Endothelial cell of umbilical vein (primary cell): ENCODE measurements at regions not wholly inside any gene's neighbourhood (a gene's known extent, or its start where the extent isn't known, plus 50 kb on each side); places are given as distances from the start of the nearest gene placed in this dataset.

Experiments used
- BruUV-seq: library from RNA; stranded (reverse); fragments of 400-500 nt; replicated peaks from 2 replicates; lab custom pipeline; 2021; lab: Mats Ljungman, UMichigan
- CTCF ChIA-PET: fragments of 300-600, 350-600 bp; sonication (Branson Sonifier 250); formaldehyde crosslinking; loops from one replicate; lab custom pipeline; 2021; ENCODE audit warnings: antibody characterized with exemption, inconsistent platforms; lab: Charles Lee
- POLR2A ChIA-PET: fragments of 300-600, 350-600 bp; sonication (Branson Sonifier 250); formaldehyde crosslinking; loops from one replicate; lab custom pipeline; 2021; ENCODE audit warnings: antibody characterized with exemption, inconsistent platforms; lab: Charles Lee
- DNase-seq: peaks from one replicate; pipeline ENCODE4 v3.0.0-alpha.2; 2011; ENCODE audit warnings: low read depth, low spot score
- FAIRE-seq: peaks from 2 replicates; lab custom pipeline; 2011; peaks lifted over from hg19 to GRCh38; lab: Jason Lieb, UNC
- H2AFZ ChIP-seq: 2 replicates; pipeline ENCODE4 v1.6.0; 2012; ENCODE audit warnings: low read depth, low read length, control low read depth, inconsistent platforms
- H3K27ac ChIP-seq: 2 replicates; pipeline ENCODE4 v1.5.1; 2011; ENCODE audit warnings: low read depth, mild to moderate bottlenecking, control low read depth, low read length, moderate library complexity; ENCODE audit not compliant: insufficient read depth
- H3K27me3 ChIP-seq, 2 experiments: 2 replicates each; pipeline versions ENCODE4 v1.6.0 to v1.6.1; 2011; ENCODE audit warnings: low read length in 2 of 2, mixed read lengths in 1 of 2; ENCODE audit not compliant: control insufficient read depth in 2 of 2, insufficient read depth in 2 of 2
- H3K36me3 ChIP-seq, 2 experiments: 2 replicates in 1 of 2; 3 replicates in 1 of 2; pipeline ENCODE4 v1.5.1; 2011; ENCODE audit warnings: low read length in 2 of 2, mild to moderate bottlenecking in 1 of 2, moderate library complexity in 1 of 2; ENCODE audit not compliant: control insufficient read depth in 2 of 2, insufficient read depth in 2 of 2; ENCODE audit errors: extremely low read depth in 1 of 2
- H3K4me1 ChIP-seq: 3 replicates; pipeline ENCODE4 v1.5.1; 2011; ENCODE audit warnings: mild to moderate bottlenecking, low read length; ENCODE audit not compliant: control insufficient read depth, insufficient read depth; ENCODE audit errors: extremely low read depth
- H3K4me2 ChIP-seq: 2 replicates; pipeline ENCODE4 v1.6.1; 2011; ENCODE audit warnings: low read length, control low read depth, mixed read lengths; ENCODE audit not compliant: insufficient read depth
- H3K4me3 ChIP-seq, 3 experiments: fragments of 200-600 bp in 1 of 3; sonication (generic), shearing (Covaris generic) in 1 of 3; replicated peaks in 1 of 3; 2 replicates each; pipeline ENCODE4 v1.5.1; 2011 to 2016; ENCODE audit warnings: control low read depth in 3 of 3, low read length in 3 of 3, mild to moderate bottlenecking in 2 of 3, inconsistent platforms in 1 of 3, low read depth in 1 of 3, moderate library complexity in 1 of 3; ENCODE audit not compliant: insufficient read depth in 1 of 3
- H3K79me2 ChIP-seq: 2 replicates; pipeline ENCODE4 v1.6.0; 2012; ENCODE audit warnings: low read length, inconsistent platforms; ENCODE audit not compliant: control insufficient read depth, insufficient read depth
- H3K9ac ChIP-seq: replicated peaks from 2 replicates; pipeline ENCODE3; 2011; ENCODE audit warnings: low read length, control low read depth; ENCODE audit not compliant: insufficient read depth; ENCODE audit errors: extremely low read depth
- H3K9me1 ChIP-seq: replicated peaks from 3 replicates; pipeline ENCODE4 v1.6.0; 2011; ENCODE audit warnings: mild to moderate bottlenecking, low read length; ENCODE audit not compliant: control insufficient read depth, insufficient read depth; ENCODE audit errors: extremely low read depth
- H3K9me3 ChIP-seq: replicated peaks from 2 replicates; pipeline ENCODE4 v1.5.1; 2012; ENCODE audit warnings: low read length, inconsistent platforms; ENCODE audit not compliant: control insufficient read depth, insufficient read depth
- H4K20me1 ChIP-seq: replicated peaks from 2 replicates; pipeline ENCODE3; 2011; ENCODE audit warnings: mild to moderate bottlenecking, low read length; ENCODE audit not compliant: control insufficient read depth, insufficient read depth; ENCODE audit errors: extremely low read depth
- EZH2 ChIP-seq: IDR thresholded peaks from 2 replicates; pipeline ENCODE4 v1.6.1; 2012; ENCODE audit warnings: borderline replicate concordance, low read depth, mild to moderate bottlenecking, moderate library complexity, low read length, inconsistent platforms; ENCODE audit not compliant: severe bottlenecking
- FOS ChIP-seq: IDR thresholded peaks from 2 replicates; pipeline ENCODE4 v1.6.1; 2011; ENCODE audit warnings: mild to moderate bottlenecking, low read length, moderate library complexity, borderline replicate concordance; ENCODE audit not compliant: insufficient read depth
- GATA2 ChIP-seq: IDR thresholded peaks from 2 replicates; pipeline ENCODE4 v1.7.0; 2011; ENCODE audit warnings: low read depth, mild to moderate bottlenecking, moderate library complexity, mixed read lengths, low read length; ENCODE audit not compliant: insufficient read length, insufficient read depth
- JUN ChIP-seq: IDR thresholded peaks from 2 replicates; pipeline ENCODE4 v1.6.1; 2011; ENCODE audit warnings: borderline replicate concordance, low read depth; ENCODE audit not compliant: insufficient read length, insufficient read depth
- MYC ChIP-seq: IDR thresholded peaks from one replicate; pipeline ENCODE4 v1.6.1; 2011; ENCODE audit warnings: mild to moderate bottlenecking, low read depth, low read length
- POLR2A ChIP-seq: IDR thresholded peaks from 2 replicates; pipeline ENCODE4 v1.6.1; 2012; ENCODE audit warnings: low read depth, mild to moderate bottlenecking, control low read depth, low read length
- POLR2AphosphoS5 ChIP-seq: IDR thresholded peaks from 2 replicates; pipeline ENCODE4 v1.6.1; 2012; ENCODE audit warnings: low read depth, mild to moderate bottlenecking, control low read depth, low read length, moderate library complexity; ENCODE audit not compliant: insufficient read depth
- dilution Hi-C: fragments of 300-500 bp; cut with MboI; formaldehyde crosslinking; loops from one replicate; pipeline ENCODE4 v1.15.0; 2019; ENCODE audit warnings: low sequenced_read_pairs; ENCODE audit not compliant: extremely low pct_ligation_motif_present
- intact Hi-C: fragments of 100-400 bp; cut with micrococcal nuclease; formaldehyde crosslinking; loops from one replicate; pipeline ENCODE4 v1.10.0; 2022
- TF ChIP-seq, protein P1 (sequence below): IDR thresholded peaks from 2 replicates; pipeline ENCODE4 v1.6.1; 2011; ENCODE audit not compliant: insufficient read depth, insufficient read length
- TF ChIP-seq, protein P2 (sequence below), 2 donors: IDR thresholded peaks; 1 replicate in 1 of 2; 2 replicates in 1 of 2; pipeline ENCODE4 v1.5.1; 2011; ENCODE audit warnings: low read length in 2 of 2, mild to moderate bottlenecking in 2 of 2, moderate library complexity in 2 of 2, control low read depth in 1 of 2, inconsistent platforms in 1 of 2, low read depth in 1 of 2; ENCODE audit not compliant: insufficient read depth in 1 of 2; ENCODE audit errors: extremely low read depth in 1 of 2

DNA sequence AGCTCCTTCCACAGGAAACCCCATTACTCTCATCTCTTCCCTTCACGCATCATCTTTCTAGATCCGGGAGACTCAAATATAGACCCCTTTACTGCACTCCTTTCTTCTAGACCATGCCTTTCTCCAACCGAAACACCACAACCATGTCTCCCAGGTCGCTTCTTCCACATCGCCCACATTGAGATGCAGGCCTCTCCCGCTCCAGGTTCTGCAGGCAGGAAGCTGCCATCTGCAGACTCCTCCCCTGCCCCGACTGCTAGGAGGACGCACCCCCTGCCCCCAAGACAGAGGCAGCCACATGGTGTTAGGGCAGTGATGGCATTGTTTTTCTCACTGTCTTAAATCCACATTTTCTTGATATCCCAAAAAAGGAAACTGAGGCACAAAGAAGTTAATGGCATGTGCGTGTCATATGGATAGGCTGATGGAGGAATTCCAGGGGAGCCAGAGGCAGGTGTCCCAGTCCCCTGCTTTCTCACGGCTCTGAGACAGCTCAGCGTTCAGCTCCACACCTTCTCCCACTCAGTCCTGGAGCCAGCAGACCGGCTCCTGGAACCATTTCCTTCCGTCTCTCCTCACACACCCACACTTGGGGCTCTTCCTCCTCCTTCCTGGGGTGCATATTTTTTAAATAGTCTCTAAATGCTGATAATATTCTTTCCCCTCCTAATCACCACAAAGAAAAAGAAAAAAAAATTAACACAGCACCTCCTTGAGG is 438.4 kb downstream of the EIPR1 start:
- no peaks in the 10 kb centered on the region for H3K27me3 ChIP-seq
- H3K27ac ChIP-seq = no peak overlapping the region
- H3K36me3 ChIP-seq = no peaks in the 10 kb centered on the region
- H4K20me1 ChIP-seq = no peaks in the 10 kb centered on the region
- dilution Hi-C loops (no loop called here), intact Hi-C loops (no loop called here)
- no peaks in the 10 kb centered on the region for H3K79me2 ChIP-seq
- no peak overlapping the region for H3K4me3 ChIP-seq
- DNase-seq (no peak), FAIRE-seq (no peak)
- H3K4me1 ChIP-seq = no peaks in the 10 kb centered on the region
- no peak overlapping the region for H3K4me2 ChIP-seq
- peaks cover 2% of the 10 kb centered on the region for H3K9me3 ChIP-seq
- TF ChIP-seq POLR2AphosphoS5 (no peak), POLR2A (no peak), EZH2 (no peak), GATA2 (no peak), FOS (no peak), JUN (no peak), MYC (no peak)
- TF ChIP-seq, protein P1, sequence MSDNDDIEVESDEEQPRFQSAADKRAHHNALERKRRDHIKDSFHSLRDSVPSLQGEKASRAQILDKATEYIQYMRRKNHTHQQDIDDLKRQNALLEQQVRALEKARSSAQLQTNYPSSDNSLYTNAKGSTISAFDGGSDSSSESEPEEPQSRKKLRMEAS = no peak
- TF ChIP-seq, protein P2, sequence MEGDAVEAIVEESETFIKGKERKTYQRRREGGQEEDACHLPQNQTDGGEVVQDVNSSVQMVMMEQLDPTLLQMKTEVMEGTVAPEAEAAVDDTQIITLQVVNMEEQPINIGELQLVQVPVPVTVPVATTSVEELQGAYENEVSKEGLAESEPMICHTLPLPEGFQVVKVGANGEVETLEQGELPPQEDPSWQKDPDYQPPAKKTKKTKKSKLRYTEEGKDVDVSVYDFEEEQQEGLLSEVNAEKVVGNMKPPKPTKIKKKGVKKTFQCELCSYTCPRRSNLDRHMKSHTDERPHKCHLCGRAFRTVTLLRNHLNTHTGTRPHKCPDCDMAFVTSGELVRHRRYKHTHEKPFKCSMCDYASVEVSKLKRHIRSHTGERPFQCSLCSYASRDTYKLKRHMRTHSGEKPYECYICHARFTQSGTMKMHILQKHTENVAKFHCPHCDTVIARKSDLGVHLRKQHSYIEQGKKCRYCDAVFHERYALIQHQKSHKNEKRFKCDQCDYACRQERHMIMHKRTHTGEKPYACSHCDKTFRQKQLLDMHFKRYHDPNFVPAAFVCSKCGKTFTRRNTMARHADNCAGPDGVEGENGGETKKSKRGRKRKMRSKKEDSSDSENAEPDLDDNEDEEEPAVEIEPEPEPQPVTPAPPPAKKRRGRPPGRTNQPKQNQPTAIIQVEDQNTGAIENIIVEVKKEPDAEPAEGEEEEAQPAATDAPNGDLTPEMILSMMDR (IDR thresholded peaks at IDR 0.05; ENCODE audit: extremely low read depth in 1 of 2, insufficient read depth in 1 of 2, low read depth in 1 of 2, low read length in 2 of 2) = no peak
- H3K9ac ChIP-seq = no peak overlapping the region
- CTCF ChIA-PET = no interaction called here
- no peak overlapping the region for H2AFZ ChIP-seq
- no peaks in the 10 kb centered on the region for H3K9me1 ChIP-seq
- BruUV-seq = no TSS peak
- POLR2A ChIA-PET = no interaction called here
